WTC11 (cell line): ENCODE measurements at regions not wholly inside any gene's neighbourhood (a gene's known extent, or its start where the extent isn't known, plus 50 kb on each side); places are given as distances from the start of the nearest gene placed in this dataset.

Experiments used
- ATAC-seq: fragments of 200-7000 bp; cut with Tn5 transposase; 2 replicates; pipeline ENCODE4 v1.10.0; 2021; ENCODE audit warnings: mild to moderate bottlenecking, moderate library complexity
- CTCF ChIA-PET: fragments of 300-600 bp; sonication (Branson Sonifier 250); formaldehyde crosslinking; loops from one replicate; lab custom pipeline; 2021; ENCODE audit warnings: antibody characterized with exemption; lab: Charles Lee
- POLR2A ChIA-PET: fragments of 350-600 bp; sonication (Branson Sonifier 250); formaldehyde crosslinking; loops from one replicate; lab custom pipeline; 2021; ENCODE audit warnings: antibody characterized with exemption; lab: Charles Lee
- DNase-seq: peaks from one replicate; pipeline ENCODE4 v3.0.0; 2021; ENCODE audit warnings: low spot score
- H3K27ac Mint-ChIP-seq: 2 replicates; pipeline ENCODE4 v1.8.0; 2021; ENCODE audit warnings: mixed read lengths
- H3K27me3 Mint-ChIP-seq: 2 replicates; pipeline ENCODE4 v1.8.0; 2021; ENCODE audit warnings: low read depth, mild to moderate bottlenecking, moderate library complexity, mixed read lengths
- H3K36me3 Mint-ChIP-seq: 2 replicates; pipeline ENCODE4 v1.8.0; 2021; ENCODE audit warnings: mixed read lengths
- H3K4me1 Mint-ChIP-seq: 2 replicates; pipeline ENCODE4 v1.8.0; 2022; ENCODE audit warnings: mixed read lengths
- H3K4me3 Mint-ChIP-seq: 2 replicates; pipeline ENCODE4 v1.8.0; 2021; ENCODE audit warnings: mild to moderate bottlenecking, moderate library complexity, mixed read lengths
- H3K9me3 Mint-ChIP-seq: 2 replicates; pipeline ENCODE4 v1.8.0; 2021; ENCODE audit warnings: mixed read lengths
- AFF4 ChIP-seq: sonication (generic); formaldehyde crosslinking; IDR thresholded peaks from 2 replicates; pipeline ENCODE4 v1.8.1; 2023; ENCODE audit warnings: mild to moderate bottlenecking, missing genetic modification reagents, borderline replicate concordance
- CBFB ChIP-seq: sonication (generic); formaldehyde crosslinking; IDR thresholded peaks from 2 replicates; pipeline ENCODE4 v1.8.1; 2022; ENCODE audit warnings: mild to moderate bottlenecking, low read depth, missing genetic modification reagents
- CREM ChIP-seq: sonication (generic); formaldehyde crosslinking; IDR thresholded peaks from 2 replicates; pipeline ENCODE4 v1.8.1; 2022; ENCODE audit warnings: mild to moderate bottlenecking, missing genetic modification reagents, moderate library complexity
- E2F1 ChIP-seq: sonication (generic); formaldehyde crosslinking; IDR thresholded peaks from 2 replicates; pipeline ENCODE4 v1.8.0; 2022; ENCODE audit warnings: mild to moderate bottlenecking, missing genetic modification reagents
- EMX1 ChIP-seq: fragments of 250-450 bp; sonication (Bioruptor Pico); IDR thresholded peaks from 2 replicates; pipeline ENCODE4 v1.8.0; 2021; ENCODE audit warnings: mild to moderate bottlenecking
- ERG ChIP-seq: fragments of 250-450 bp; sonication (Bioruptor Pico); IDR thresholded peaks from 2 replicates; pipeline ENCODE4 v1.8.0; 2021; ENCODE audit warnings: mild to moderate bottlenecking
- FOXP4 ChIP-seq: sonication (generic); formaldehyde crosslinking; IDR thresholded peaks from 2 replicates; pipeline ENCODE4 v1.8.0; 2022; ENCODE audit warnings: mild to moderate bottlenecking, missing genetic modification reagents
- GTF2I ChIP-seq: fragments of 250-450 bp; sonication (Bioruptor Pico); conservative IDR thresholded peaks from 2 replicates; pipeline ENCODE4 v1.4.0; 2021; ENCODE audit warnings: mild to moderate bottlenecking
- KAT7 ChIP-seq: sonication (generic); formaldehyde crosslinking; IDR thresholded peaks from 2 replicates; pipeline ENCODE4 v1.8.1; 2023; ENCODE audit warnings: missing genetic modification reagents, mild to moderate bottlenecking, borderline replicate concordance
- MLX ChIP-seq: sonication (generic); formaldehyde crosslinking; IDR thresholded peaks from 2 replicates; pipeline ENCODE4 v1.8.1; 2023; ENCODE audit warnings: mild to moderate bottlenecking, missing genetic modification reagents, moderate library complexity
- NFATC4 ChIP-seq: fragments of 250-450 bp; sonication (Bioruptor Pico); IDR thresholded peaks from 2 replicates; pipeline ENCODE4 v1.9.0; 2021; ENCODE audit warnings: mild to moderate bottlenecking
- NFYB ChIP-seq: sonication (generic); formaldehyde crosslinking; conservative IDR thresholded peaks from 2 replicates; pipeline ENCODE4 v1.8.0; 2022; ENCODE audit warnings: low read depth, missing genetic modification reagents
- TP53 ChIP-seq: sonication (generic); formaldehyde crosslinking; IDR thresholded peaks from 2 replicates; pipeline ENCODE4 v1.8.1; 2023; ENCODE audit warnings: mild to moderate bottlenecking, missing genetic modification reagents
- ZBTB21 ChIP-seq: sonication (generic); formaldehyde crosslinking; IDR thresholded peaks from 2 replicates; pipeline ENCODE4 v1.8.1; 2023; ENCODE audit warnings: mild to moderate bottlenecking, missing genetic modification reagents, borderline replicate concordance
- ZMAT4 ChIP-seq: fragments of 250-450 bp; sonication (Bioruptor Pico); IDR thresholded peaks from 2 replicates; pipeline ENCODE4 v1.9.0; 2021; ENCODE audit warnings: mild to moderate bottlenecking
- ZNF423 ChIP-seq: fragments of 250-450 bp; sonication (Bioruptor Pico); IDR thresholded peaks from 2 replicates; pipeline ENCODE4 v2.1.2; 2022; ENCODE audit warnings: mild to moderate bottlenecking, moderate library complexity
- TF ChIP-seq, protein P1 (sequence below): sonication (generic); formaldehyde crosslinking; IDR thresholded peaks from 2 replicates; pipeline ENCODE4 v1.8.1; 2023; ENCODE audit warnings: mild to moderate bottlenecking, missing genetic modification reagents, moderate library complexity
- TF ChIP-seq, protein P2 (sequence below): sonication (generic); formaldehyde crosslinking; IDR thresholded peaks from 2 replicates; pipeline ENCODE4 v1.8.1; 2023; ENCODE audit warnings: mild to moderate bottlenecking, missing genetic modification reagents
- TF ChIP-seq, protein P3 (sequence below): sonication (generic); formaldehyde crosslinking; IDR thresholded peaks from 2 replicates; pipeline ENCODE4 v1.8.0; 2022; ENCODE audit warnings: mild to moderate bottlenecking, missing genetic modification reagents
- TF ChIP-seq, protein P4 (sequence below): fragments of 250-450 bp; sonication (Bioruptor Pico); IDR thresholded peaks from 2 replicates; pipeline ENCODE4 v2.1.2; 2022; ENCODE audit warnings: mild to moderate bottlenecking, moderate library complexity

GRCh38 chr6:100167585-100167984, 173.6 kb upstream of the MCHR2 start (continued):
- TF ChIP-seq AFF4 (CRISPR knock-in tag), result no peak

- CTCF ChIA-PET, result interaction anchor here (0.6 to 0.8 kb wide), 2 partner anchors 9 to 294 kb away, joined by 3 to 4 read pairs; no protein-coding TSS in a partner anchor
- no peaks in the 10 kb centered on the region for H3K36me3 Mint-ChIP-seq
- TF ChIP-seq GTF2I (CRISPR knock-in tag), result no peak
- no peak for TF ChIP-seq CREM
- TF ChIP-seq, protein P1, sequence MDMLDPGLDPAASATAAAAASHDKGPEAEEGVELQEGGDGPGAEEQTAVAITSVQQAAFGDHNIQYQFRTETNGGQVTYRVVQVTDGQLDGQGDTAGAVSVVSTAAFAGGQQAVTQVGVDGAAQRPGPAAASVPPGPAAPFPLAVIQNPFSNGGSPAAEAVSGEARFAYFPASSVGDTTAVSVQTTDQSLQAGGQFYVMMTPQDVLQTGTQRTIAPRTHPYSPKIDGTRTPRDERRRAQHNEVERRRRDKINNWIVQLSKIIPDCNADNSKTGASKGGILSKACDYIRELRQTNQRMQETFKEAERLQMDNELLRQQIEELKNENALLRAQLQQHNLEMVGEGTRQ (CRISPR knock-in tag), result no peak
- TF ChIP-seq, protein P2, sequence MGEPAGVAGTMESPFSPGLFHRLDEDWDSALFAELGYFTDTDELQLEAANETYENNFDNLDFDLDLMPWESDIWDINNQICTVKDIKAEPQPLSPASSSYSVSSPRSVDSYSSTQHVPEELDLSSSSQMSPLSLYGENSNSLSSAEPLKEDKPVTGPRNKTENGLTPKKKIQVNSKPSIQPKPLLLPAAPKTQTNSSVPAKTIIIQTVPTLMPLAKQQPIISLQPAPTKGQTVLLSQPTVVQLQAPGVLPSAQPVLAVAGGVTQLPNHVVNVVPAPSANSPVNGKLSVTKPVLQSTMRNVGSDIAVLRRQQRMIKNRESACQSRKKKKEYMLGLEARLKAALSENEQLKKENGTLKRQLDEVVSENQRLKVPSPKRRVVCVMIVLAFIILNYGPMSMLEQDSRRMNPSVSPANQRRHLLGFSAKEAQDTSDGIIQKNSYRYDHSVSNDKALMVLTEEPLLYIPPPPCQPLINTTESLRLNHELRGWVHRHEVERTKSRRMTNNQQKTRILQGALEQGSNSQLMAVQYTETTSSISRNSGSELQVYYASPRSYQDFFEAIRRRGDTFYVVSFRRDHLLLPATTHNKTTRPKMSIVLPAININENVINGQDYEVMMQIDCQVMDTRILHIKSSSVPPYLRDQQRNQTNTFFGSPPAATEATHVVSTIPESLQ (CRISPR knock-in tag), result no peak
- TF ChIP-seq EMX1 (CRISPR knock-in tag), result no peak
- TF ChIP-seq ZNF423 (CRISPR knock-in tag), result no peak
- TF ChIP-seq ERG (CRISPR knock-in tag), result no peak
- no peak for TF ChIP-seq TP53 (CRISPR knock-in tag)
- TF ChIP-seq, protein P3, sequence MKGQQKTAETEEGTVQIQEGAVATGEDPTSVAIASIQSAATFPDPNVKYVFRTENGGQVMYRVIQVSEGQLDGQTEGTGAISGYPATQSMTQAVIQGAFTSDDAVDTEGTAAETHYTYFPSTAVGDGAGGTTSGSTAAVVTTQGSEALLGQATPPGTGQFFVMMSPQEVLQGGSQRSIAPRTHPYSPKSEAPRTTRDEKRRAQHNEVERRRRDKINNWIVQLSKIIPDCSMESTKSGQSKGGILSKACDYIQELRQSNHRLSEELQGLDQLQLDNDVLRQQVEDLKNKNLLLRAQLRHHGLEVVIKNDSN (CRISPR knock-in tag), result no peak
- TF ChIP-seq NFATC4 (CRISPR knock-in tag), result no peak
- TF ChIP-seq ZMAT4 (CRISPR knock-in tag), result no peak
- TF ChIP-seq E2F1 (CRISPR knock-in tag), result no peak
- TF ChIP-seq KAT7 (CRISPR knock-in tag), result no peak
- TF ChIP-seq ZBTB21 (CRISPR knock-in tag), result no peak
- TF ChIP-seq FOXP4 (CRISPR knock-in tag), result no peak
- TF ChIP-seq MLX (CRISPR knock-in tag), result no peak
- TF ChIP-seq, protein P4, sequence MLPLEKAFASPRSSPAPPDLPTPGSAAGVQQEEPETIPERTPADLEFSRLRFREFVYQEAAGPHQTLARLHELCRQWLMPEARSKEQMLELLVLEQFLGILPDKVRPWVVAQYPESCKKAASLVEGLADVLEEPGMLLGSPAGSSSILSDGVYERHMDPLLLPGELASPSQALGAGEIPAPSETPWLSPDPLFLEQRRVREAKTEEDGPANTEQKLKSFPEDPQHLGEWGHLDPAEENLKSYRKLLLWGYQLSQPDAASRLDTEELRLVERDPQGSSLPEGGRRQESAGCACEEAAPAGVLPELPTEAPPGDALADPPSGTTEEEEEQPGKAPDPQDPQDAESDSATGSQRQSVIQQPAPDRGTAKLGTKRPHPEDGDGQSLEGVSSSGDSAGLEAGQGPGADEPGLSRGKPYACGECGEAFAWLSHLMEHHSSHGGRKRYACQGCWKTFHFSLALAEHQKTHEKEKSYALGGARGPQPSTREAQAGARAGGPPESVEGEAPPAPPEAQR (CRISPR knock-in tag), result no peak
- no peak for TF ChIP-seq NFYB (CRISPR knock-in tag)
- TF ChIP-seq CBFB, result no peak
These were observed 172.9 kb upstream of the MCHR2 start for GRCh38 chr6:100166956-100167355.

More at GRCh38 chr6:100166956-100167355, 172.9 kb upstream of the MCHR2 start:
- Mint-ChIP-seq H3K4me3 (no peak overlapping the region), H3K27ac (no peak overlapping the region), H3K9me3 (no peaks in the 10 kb centered on the region), H3K27me3 (peaks cover 28% of the 10 kb centered on the region), H3K4me1 (peaks cover 65% of the 10 kb centered on the region)
- no peak for DNase-seq
- no peak for ATAC-seq
- POLR2A ChIA-PET, result interaction anchor here (0.7 kb wide), 1 partner anchor 11 kb away, joined by 3 read pairs; no protein-coding TSS in a partner anchor
